PC-3 (cell line): ENCODE measurements at regions not wholly inside any gene's neighbourhood (a gene's known extent, or its start where the extent isn't known, plus 50 kb on each side); places are given as distances from the start of the nearest gene placed in this dataset.

ENCODE experiments used
- CTCF ChIP-seq: fragments of 300-600 bp; sonication (generic); conservative IDR thresholded peaks from 2 replicates; pipeline ENCODE4 v1.5.1; 2017; ENCODE audit warnings: antibody characterized with exemption, low read depth, mild to moderate bottlenecking, low read length
- EZH2 ChIP-seq: fragments of 300-600 bp; sonication (generic); IDR thresholded peaks from one replicate; pipeline ENCODE4 v1.6.1; 2017; ENCODE audit warnings: antibody characterized with exemption, mild to moderate bottlenecking, low read length; ENCODE audit not compliant: unreplicated experiment

DNA sequence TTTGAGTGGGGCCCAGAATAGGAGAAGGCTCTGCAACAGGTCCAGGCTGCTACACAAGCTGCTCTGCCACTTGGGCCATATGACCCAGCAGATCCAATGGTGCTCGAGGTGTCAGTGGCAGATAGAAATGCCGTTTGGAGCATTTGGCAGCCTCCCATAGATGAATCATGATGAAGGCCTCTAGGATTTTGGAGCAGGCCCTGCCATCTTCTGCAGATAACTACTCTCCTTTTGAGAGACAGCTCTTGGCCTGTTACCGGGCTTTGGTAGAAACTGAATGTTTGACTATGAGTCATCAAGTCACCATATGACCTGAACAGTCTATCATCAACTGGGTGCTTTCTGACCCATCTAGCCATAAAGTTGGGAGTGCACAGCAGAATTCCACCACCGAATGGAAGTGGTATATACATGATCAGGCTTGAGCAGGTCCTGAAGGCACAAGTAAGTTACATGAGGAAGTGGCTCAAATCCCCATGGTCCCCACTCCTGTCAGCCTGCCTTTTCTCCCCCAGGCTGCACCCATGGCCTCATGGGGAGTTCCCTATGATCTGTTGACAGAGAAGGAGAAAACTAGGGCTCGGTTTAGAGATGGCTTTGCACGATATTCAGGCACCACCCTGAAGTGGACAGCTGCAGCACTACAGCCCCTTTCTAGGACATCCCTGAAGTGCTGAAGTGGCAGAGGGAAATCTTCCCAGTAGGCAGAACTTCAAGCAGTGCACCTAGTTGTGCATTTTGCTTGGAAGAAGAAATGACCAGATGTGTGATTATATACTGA is 971.4 kb downstream of the MCTP2 start:
- TF ChIP-seq CTCF (no peak), EZH2 (no peak)
